Panc1 (cell line): ENCODE measurements at regions not wholly inside any gene's neighbourhood (a gene's known extent, or its start where the extent isn't known, plus 50 kb on each side); places are given as distances from the start of the nearest gene placed in this dataset.

Experiments
- ATAC-seq: fragments of 200-7000 bp; cut with Tn5 transposase; 2 replicates; pipeline ENCODE4 v1.9.1; 2020; ENCODE audit warnings: mild to moderate bottlenecking, moderate library complexity
- BruUV-seq: library from RNA; stranded (reverse); fragments of 400-500 nt; replicated peaks from 2 replicates; lab custom pipeline; 2021; lab: Mats Ljungman, UMichigan
- CTCF ChIA-PET: fragments of 300-600 bp; sonication (Branson Sonifier 250); formaldehyde crosslinking; loops from one replicate; lab custom pipeline; 2022; ENCODE audit warnings: antibody characterized with exemption; lab: Charles Lee
- POLR2A ChIA-PET: fragments of 300-600 bp; sonication (Branson Sonifier 250); formaldehyde crosslinking; loops from one replicate; lab custom pipeline; 2022; ENCODE audit warnings: antibody characterized with exemption; lab: Charles Lee
- DNase-seq: peaks from one replicate; pipeline ENCODE4 v3.0.0-alpha.2; 2010; ENCODE audit warnings: low read depth, low spot score
- H3K27ac ChIP-seq: 2 replicates; pipeline ENCODE4 v1.5.1; 2011; ENCODE audit warnings: mild to moderate bottlenecking, low read length, inconsistent platforms
- H3K27me3 ChIP-seq: fragments of 200-500 bp; sonication (Bioruptor generic); 2 replicates; pipeline ENCODE4 v1.6.0; 2014; ENCODE audit warnings: low read length, inconsistent platforms; ENCODE audit not compliant: control insufficient read depth, insufficient read depth
- H3K36me3 ChIP-seq: fragments of 200-500 bp; sonication (Bioruptor generic); 2 replicates; pipeline ENCODE4 v1.5.1; 2014; ENCODE audit warnings: inconsistent platforms, mild to moderate bottlenecking, low read length, moderate library complexity; ENCODE audit not compliant: control insufficient read depth, insufficient read depth
- H3K4me1 ChIP-seq: 2 replicates; pipeline ENCODE4 v1.5.1; 2011; ENCODE audit warnings: inconsistent platforms, mild to moderate bottlenecking, low read length, moderate library complexity; ENCODE audit not compliant: control insufficient read depth, insufficient read depth
- H3K4me3 ChIP-seq, 2 experiments: 2 replicates each; pipeline ENCODE4 v1.5.1; 2011 to 2012; ENCODE audit warnings: low read depth in 2 of 2, low read length in 2 of 2, mild to moderate bottlenecking in 2 of 2, inconsistent platforms in 1 of 2, moderate library complexity in 1 of 2
- H3K9me3 ChIP-seq: fragments of 200-500 bp; sonication (Bioruptor generic); 2 replicates; pipeline ENCODE4 v1.5.1; 2014; ENCODE audit warnings: low read depth, mild to moderate bottlenecking, inconsistent platforms, low read length, moderate library complexity; ENCODE audit not compliant: control insufficient read depth, insufficient read depth
- POLR2AphosphoS5 ChIP-seq: IDR thresholded peaks from 2 replicates; pipeline ENCODE4 v1.6.1; 2012; ENCODE audit warnings: mild to moderate bottlenecking, low read depth, low read length, moderate library complexity
- SIN3A ChIP-seq: IDR thresholded peaks from 2 replicates; pipeline ENCODE4 v1.6.1; 2012; ENCODE audit warnings: low read depth, mild to moderate bottlenecking, low read length, moderate library complexity, borderline replicate concordance; ENCODE audit not compliant: insufficient read depth
- TCF7L2 ChIP-seq: IDR thresholded peaks from 2 replicates; pipeline ENCODE4 v1.6.1; 2011; ENCODE audit warnings: mild to moderate bottlenecking, low read depth, low read length, inconsistent platforms
- in situ Hi-C: cut with HindIII; loops from 2 replicates; pipeline ENCODE4 v1.10.0; 2016; ENCODE audit warnings: low sequenced_read_pairs, low pct_unique_long_range_greater_than_20kb
- intact Hi-C: fragments of 100-400 bp; cut with micrococcal nuclease; formaldehyde crosslinking; loops from one replicate; pipeline ENCODE4 v1.10.0; 2022; ENCODE audit not compliant: unreplicated experiment
- TF ChIP-seq, protein P1 (sequence below): fragments of 450-650 bp; IDR thresholded peaks from 2 replicates; pipeline ENCODE4 v1.5.1; 2017; ENCODE audit warnings: mild to moderate bottlenecking
- TF ChIP-seq, protein P2 (sequence below), 2 experiments: IDR thresholded peaks; 2 replicates each; pipeline ENCODE4 v1.6.1; 2011 to 2012; ENCODE audit warnings: low read depth in 2 of 2, control low read depth in 1 of 2, low read length in 1 of 2, mild to moderate bottlenecking in 1 of 2, moderate library complexity in 1 of 2; ENCODE audit not compliant: insufficient read depth in 1 of 2

DNA sequence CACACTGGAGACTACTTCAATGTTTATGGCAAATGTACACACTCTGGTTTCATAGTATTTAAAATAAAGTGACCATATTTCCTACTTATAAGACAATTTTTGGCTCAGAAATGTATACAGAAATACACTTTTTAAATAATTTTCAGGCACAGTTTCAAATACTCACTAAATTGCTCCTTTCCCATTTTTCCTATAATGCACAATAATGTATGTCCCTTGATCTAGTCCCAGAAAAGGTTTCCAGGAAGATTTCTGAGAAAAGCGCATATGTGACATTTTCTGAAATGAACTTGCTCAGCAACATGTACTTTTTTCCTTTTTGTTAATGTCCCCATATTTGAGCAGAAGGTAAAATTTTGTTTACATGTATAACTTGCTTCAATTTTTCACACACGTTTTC lies 591.4 kb downstream of the CD109 start:
- no peak for DNase-seq
- no peaks in the 10 kb centered on the region for H3K36me3 ChIP-seq
- no peak for ATAC-seq
- BruUV-seq: no TSS peak
- intact Hi-C loops (no loop called here), in situ Hi-C loops (no loop called here)
- no peak for TF ChIP-seq SIN3A
- TF ChIP-seq, protein P1, sequence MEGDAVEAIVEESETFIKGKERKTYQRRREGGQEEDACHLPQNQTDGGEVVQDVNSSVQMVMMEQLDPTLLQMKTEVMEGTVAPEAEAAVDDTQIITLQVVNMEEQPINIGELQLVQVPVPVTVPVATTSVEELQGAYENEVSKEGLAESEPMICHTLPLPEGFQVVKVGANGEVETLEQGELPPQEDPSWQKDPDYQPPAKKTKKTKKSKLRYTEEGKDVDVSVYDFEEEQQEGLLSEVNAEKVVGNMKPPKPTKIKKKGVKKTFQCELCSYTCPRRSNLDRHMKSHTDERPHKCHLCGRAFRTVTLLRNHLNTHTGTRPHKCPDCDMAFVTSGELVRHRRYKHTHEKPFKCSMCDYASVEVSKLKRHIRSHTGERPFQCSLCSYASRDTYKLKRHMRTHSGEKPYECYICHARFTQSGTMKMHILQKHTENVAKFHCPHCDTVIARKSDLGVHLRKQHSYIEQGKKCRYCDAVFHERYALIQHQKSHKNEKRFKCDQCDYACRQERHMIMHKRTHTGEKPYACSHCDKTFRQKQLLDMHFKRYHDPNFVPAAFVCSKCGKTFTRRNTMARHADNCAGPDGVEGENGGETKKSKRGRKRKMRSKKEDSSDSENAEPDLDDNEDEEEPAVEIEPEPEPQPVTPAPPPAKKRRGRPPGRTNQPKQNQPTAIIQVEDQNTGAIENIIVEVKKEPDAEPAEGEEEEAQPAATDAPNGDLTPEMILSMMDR: no peak
- POLR2A ChIA-PET: no interaction called here
- H3K27ac ChIP-seq: no peak overlapping the region
- no peak overlapping the region for H3K4me3 ChIP-seq
- no peaks in the 10 kb centered on the region for H3K9me3 ChIP-seq
- no peaks in the 10 kb centered on the region for H3K27me3 ChIP-seq
- CTCF ChIA-PET: no interaction called here
- no peaks in the 10 kb centered on the region for H3K4me1 ChIP-seq

DNA sequence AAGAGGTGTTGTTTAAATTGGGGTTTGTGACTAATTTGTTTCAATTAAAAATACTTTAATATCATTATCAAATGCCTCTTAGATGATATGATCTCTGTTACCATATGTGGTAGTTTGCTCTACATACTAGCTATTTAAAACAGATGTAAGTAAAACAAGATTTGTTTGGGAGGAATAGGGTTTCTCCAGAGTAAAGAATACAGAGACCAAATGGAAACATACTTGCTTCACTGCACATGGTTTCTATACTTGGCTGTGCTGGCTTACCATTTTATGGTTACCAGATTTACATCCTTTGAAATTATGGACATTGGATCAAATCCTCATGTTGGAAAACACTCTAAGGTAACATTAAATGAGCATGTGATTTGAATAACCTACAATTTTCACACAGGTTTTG lies 588.3 kb downstream of the CD109 start:
- ChIA-PET CTCF (no interaction called here), POLR2A (no interaction called here)
- H3K4me1 ChIP-seq: no peaks in the 10 kb centered on the region
- H3K4me3 ChIP-seq: no peak overlapping the region
- intact Hi-C loops (no loop called here), in situ Hi-C loops (no loop called here)
- BruUV-seq: no TSS peak
- DNase-seq (no peak), ATAC-seq (no peak)
- H3K9me3 ChIP-seq: no peaks in the 10 kb centered on the region
- H3K27me3 ChIP-seq: no peaks in the 10 kb centered on the region
- no peak overlapping the region for H3K27ac ChIP-seq
- H3K36me3 ChIP-seq: no peaks in the 10 kb centered on the region
- TF ChIP-seq SIN3A (no peak), TCF7L2 (no peak), POLR2AphosphoS5 (no peak)
- TF ChIP-seq, protein P1: no peak
- TF ChIP-seq, protein P2, sequence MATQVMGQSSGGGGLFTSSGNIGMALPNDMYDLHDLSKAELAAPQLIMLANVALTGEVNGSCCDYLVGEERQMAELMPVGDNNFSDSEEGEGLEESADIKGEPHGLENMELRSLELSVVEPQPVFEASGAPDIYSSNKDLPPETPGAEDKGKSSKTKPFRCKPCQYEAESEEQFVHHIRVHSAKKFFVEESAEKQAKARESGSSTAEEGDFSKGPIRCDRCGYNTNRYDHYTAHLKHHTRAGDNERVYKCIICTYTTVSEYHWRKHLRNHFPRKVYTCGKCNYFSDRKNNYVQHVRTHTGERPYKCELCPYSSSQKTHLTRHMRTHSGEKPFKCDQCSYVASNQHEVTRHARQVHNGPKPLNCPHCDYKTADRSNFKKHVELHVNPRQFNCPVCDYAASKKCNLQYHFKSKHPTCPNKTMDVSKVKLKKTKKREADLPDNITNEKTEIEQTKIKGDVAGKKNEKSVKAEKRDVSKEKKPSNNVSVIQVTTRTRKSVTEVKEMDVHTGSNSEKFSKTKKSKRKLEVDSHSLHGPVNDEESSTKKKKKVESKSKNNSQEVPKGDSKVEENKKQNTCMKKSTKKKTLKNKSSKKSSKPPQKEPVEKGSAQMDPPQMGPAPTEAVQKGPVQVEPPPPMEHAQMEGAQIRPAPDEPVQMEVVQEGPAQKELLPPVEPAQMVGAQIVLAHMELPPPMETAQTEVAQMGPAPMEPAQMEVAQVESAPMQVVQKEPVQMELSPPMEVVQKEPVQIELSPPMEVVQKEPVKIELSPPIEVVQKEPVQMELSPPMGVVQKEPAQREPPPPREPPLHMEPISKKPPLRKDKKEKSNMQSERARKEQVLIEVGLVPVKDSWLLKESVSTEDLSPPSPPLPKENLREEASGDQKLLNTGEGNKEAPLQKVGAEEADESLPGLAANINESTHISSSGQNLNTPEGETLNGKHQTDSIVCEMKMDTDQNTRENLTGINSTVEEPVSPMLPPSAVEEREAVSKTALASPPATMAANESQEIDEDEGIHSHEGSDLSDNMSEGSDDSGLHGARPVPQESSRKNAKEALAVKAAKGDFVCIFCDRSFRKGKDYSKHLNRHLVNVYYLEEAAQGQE (IDR thresholded peaks at IDR 0.05; ENCODE audit: insufficient read depth in 1 of 2, low read depth in 2 of 2, low read length in 1 of 2): no peak

DNA sequence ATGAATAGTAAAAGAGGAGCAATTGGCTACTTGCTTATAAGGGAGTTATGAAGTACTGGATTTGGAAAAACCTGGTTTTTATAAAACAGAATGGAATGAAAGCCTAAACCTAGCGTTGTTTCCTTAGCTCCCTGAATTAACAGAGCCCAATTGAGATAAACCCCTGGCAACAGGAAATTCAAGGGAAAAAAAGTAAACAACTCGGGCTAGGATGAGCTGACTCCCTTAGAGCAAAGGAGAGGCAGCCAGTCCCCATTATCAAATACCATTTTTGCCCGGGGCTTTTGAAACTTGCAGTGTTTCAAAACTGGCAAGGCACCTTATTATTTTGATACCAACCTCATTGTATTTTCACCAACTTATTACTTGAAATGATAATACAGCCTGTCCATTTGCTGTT lies 587.5 kb downstream of the CD109 start:
- H3K27me3 ChIP-seq: no peaks in the 10 kb centered on the region
- ATAC-seq (no peak), DNase-seq (no peak)
- H3K9me3 ChIP-seq: no peaks in the 10 kb centered on the region
- no peak overlapping the region for H3K4me3 ChIP-seq
- no TSS peak for BruUV-seq
- no peaks in the 10 kb centered on the region for H3K36me3 ChIP-seq
- ChIA-PET POLR2A (no interaction called here), CTCF (no interaction called here)
- in situ Hi-C loops (no loop called here), intact Hi-C loops (no loop called here)
- H3K27ac ChIP-seq: no peak overlapping the region
- no peaks in the 10 kb centered on the region for H3K4me1 ChIP-seq
- TF ChIP-seq POLR2AphosphoS5 (no peak), SIN3A (no peak), TCF7L2 (no peak)
- TF ChIP-seq, protein P1: no peak
- TF ChIP-seq, protein P2 (IDR thresholded peaks at IDR 0.05; ENCODE audit: insufficient read depth in 1 of 2, low read depth in 2 of 2, low read length in 1 of 2): no peak
